ENCODE measurements at regions not wholly inside any gene's neighbourhood (a gene's known extent, or its start where the extent isn't known, plus 50 kb on each side); places are given as distances from the start of the nearest gene placed in this dataset.

DNA sequence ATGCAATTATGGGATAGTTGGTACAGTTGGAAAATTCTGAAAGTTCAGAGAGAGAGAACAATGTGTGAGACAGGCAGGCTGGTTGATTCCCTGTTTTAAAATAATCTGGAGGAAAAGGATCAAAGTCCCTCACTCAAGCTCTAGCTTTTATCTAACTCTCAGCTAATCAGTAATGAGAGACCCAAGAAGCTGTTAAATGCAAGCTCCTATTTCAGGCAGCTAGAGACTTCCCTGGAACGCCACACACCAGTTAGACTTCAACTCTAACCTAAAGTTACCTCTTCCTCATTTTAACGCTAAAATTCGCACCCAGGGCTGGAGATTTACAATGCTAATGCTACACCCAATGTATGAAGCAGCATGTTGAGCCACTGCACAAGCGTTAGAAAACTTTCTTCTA is 243.1 kb downstream of the EN1 start:
- no peaks in the 10 kb centered on the region for H3K36me3 ChIP-seq (ENCODE audit: insufficient read depth, low read length)
- no peak overlapping the region for H2AFZ ChIP-seq (ENCODE audit: low read depth, low read length)
- H3F3A ChIP-seq (ENCODE audit: insufficient read depth, low read length, poor library complexity, severe bottlenecking), result no peaks in the 10 kb centered on the region
- H3K79me2 ChIP-seq (replicated peaks; ENCODE audit: insufficient read depth, low read length), result no peaks in the 10 kb centered on the region
- no peaks in the 10 kb centered on the region for H3K27me3 ChIP-seq (ENCODE audit: insufficient read depth, low read depth, low read length)
- H3K9ac ChIP-seq (ENCODE audit: low read length), result no peak overlapping the region
- no peaks in the 10 kb centered on the region for H4K20me1 ChIP-seq (ENCODE audit: insufficient read depth)
- no peaks in the 10 kb centered on the region for H3K9me2 ChIP-seq (ENCODE audit: insufficient read depth, low read length)
- H3K9me3 ChIP-seq (ENCODE audit: low read length), result no peaks in the 10 kb centered on the region
- no peak overlapping the region for H3K4me3 ChIP-seq (ENCODE audit: low read length)
- H3K4me2 ChIP-seq (ENCODE audit: low read length), result no peak overlapping the region
- no peak overlapping the region for H3K27ac ChIP-seq (ENCODE audit: low read length)
- TF ChIP-seq EP300 (conservative IDR thresholded peaks at IDR 0.05; ENCODE audit: poor library complexity, severe bottlenecking) (no peak), RAD21 (conservative IDR thresholded peaks at IDR 0.05) (no peak), POLR2AphosphoS5 (IDR thresholded peaks at IDR 0.05) (no peak), MXI1 (conservative IDR thresholded peaks at IDR 0.05; ENCODE audit: poor library complexity, severe bottlenecking) (no peak), TAF1 (IDR thresholded peaks at IDR 0.05; ENCODE audit: low read depth) (no peak), EZH2 (IDR thresholded peaks at IDR 0.05; ENCODE audit: borderline replicate concordance, insufficient read depth, low read length, poor library complexity, severe bottlenecking) (no peak), SMC3 (conservative IDR thresholded peaks at IDR 0.05; ENCODE audit: poor library complexity) (no peak)
- TF ChIP-seq, protein P1, sequence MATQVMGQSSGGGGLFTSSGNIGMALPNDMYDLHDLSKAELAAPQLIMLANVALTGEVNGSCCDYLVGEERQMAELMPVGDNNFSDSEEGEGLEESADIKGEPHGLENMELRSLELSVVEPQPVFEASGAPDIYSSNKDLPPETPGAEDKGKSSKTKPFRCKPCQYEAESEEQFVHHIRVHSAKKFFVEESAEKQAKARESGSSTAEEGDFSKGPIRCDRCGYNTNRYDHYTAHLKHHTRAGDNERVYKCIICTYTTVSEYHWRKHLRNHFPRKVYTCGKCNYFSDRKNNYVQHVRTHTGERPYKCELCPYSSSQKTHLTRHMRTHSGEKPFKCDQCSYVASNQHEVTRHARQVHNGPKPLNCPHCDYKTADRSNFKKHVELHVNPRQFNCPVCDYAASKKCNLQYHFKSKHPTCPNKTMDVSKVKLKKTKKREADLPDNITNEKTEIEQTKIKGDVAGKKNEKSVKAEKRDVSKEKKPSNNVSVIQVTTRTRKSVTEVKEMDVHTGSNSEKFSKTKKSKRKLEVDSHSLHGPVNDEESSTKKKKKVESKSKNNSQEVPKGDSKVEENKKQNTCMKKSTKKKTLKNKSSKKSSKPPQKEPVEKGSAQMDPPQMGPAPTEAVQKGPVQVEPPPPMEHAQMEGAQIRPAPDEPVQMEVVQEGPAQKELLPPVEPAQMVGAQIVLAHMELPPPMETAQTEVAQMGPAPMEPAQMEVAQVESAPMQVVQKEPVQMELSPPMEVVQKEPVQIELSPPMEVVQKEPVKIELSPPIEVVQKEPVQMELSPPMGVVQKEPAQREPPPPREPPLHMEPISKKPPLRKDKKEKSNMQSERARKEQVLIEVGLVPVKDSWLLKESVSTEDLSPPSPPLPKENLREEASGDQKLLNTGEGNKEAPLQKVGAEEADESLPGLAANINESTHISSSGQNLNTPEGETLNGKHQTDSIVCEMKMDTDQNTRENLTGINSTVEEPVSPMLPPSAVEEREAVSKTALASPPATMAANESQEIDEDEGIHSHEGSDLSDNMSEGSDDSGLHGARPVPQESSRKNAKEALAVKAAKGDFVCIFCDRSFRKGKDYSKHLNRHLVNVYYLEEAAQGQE (IDR thresholded peaks at IDR 0.05; ENCODE audit: borderline replicate concordance), result no peak
- TF ChIP-seq, protein P2, sequence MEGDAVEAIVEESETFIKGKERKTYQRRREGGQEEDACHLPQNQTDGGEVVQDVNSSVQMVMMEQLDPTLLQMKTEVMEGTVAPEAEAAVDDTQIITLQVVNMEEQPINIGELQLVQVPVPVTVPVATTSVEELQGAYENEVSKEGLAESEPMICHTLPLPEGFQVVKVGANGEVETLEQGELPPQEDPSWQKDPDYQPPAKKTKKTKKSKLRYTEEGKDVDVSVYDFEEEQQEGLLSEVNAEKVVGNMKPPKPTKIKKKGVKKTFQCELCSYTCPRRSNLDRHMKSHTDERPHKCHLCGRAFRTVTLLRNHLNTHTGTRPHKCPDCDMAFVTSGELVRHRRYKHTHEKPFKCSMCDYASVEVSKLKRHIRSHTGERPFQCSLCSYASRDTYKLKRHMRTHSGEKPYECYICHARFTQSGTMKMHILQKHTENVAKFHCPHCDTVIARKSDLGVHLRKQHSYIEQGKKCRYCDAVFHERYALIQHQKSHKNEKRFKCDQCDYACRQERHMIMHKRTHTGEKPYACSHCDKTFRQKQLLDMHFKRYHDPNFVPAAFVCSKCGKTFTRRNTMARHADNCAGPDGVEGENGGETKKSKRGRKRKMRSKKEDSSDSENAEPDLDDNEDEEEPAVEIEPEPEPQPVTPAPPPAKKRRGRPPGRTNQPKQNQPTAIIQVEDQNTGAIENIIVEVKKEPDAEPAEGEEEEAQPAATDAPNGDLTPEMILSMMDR (IDR thresholded peaks at IDR 0.05; ENCODE audit: poor library complexity, severe bottlenecking), result no peak

DNA sequence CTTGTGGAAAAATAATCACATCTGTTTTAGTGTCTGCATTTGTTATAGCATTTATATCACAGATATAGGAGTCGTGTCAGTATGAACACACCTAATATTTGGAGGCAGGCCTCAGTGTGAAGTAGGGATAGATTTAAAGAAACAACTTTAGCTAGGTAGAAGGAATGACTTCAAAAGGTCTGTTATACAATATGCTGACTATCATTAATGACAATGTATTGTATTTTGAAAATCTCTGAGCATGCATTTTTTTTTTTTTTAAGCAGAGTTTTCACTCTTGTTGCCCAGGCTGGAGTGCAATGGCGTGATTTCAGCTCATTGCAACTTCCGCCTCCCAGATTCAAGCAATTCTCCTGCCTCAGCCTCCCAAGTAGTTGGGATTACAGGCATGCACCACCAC is 248.3 kb downstream of the EN1 start:
- no peak overlapping the region for H3K9ac ChIP-seq (ENCODE audit: low read length)
- H3K36me3 ChIP-seq (ENCODE audit: insufficient read depth, low read length), result no peaks in the 10 kb centered on the region
- no peak overlapping the region for H2AFZ ChIP-seq (ENCODE audit: low read depth, low read length)
- H3K9me3 ChIP-seq (ENCODE audit: low read length), result no peaks in the 10 kb centered on the region
- H4K20me1 ChIP-seq (ENCODE audit: insufficient read depth), result no peaks in the 10 kb centered on the region
- H3K27ac ChIP-seq (ENCODE audit: low read length), result no peak overlapping the region
- no peak overlapping the region for H3K4me2 ChIP-seq (ENCODE audit: low read length)
- no peak for TF ChIP-seq POLR2AphosphoS5 (IDR thresholded peaks at IDR 0.05)
- no peaks in the 10 kb centered on the region for H3K79me2 ChIP-seq (replicated peaks; ENCODE audit: insufficient read depth, low read length)
- H3K27me3 ChIP-seq (ENCODE audit: insufficient read depth, low read depth, low read length), result no peaks in the 10 kb centered on the region
- H3F3A ChIP-seq (ENCODE audit: insufficient read depth, low read length, poor library complexity, severe bottlenecking), result no peaks in the 10 kb centered on the region
- H3K4me3 ChIP-seq (ENCODE audit: low read length), result no peak overlapping the region
- no peaks in the 10 kb centered on the region for H3K9me2 ChIP-seq (ENCODE audit: insufficient read depth, low read length)

DNA sequence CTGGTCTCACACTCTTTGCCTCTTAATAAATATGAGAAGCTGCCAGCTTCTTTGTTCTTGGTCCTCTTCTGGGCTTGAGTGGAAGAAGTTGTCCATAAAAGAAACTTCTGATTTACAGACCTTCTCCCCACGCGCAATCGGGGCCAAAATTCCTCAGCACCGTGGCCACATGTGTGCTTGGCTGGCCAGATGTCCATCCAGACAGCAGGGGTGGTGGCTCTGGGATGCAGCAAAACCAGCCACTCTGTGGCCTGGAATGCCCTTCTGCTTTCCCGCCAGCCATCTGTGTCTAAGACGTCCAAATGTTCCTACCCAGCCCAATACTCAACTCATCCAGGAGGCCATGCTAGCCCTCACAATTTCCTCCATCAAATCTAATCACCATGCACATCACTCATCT is 250.8 kb downstream of the EN1 start:
- H3K27ac ChIP-seq (ENCODE audit: low read length), result no peak overlapping the region
- no peaks in the 10 kb centered on the region for H3F3A ChIP-seq (ENCODE audit: insufficient read depth, low read length, poor library complexity, severe bottlenecking)
- no peaks in the 10 kb centered on the region for H3K36me3 ChIP-seq (ENCODE audit: insufficient read depth, low read length)
- no peaks in the 10 kb centered on the region for H4K20me1 ChIP-seq (ENCODE audit: insufficient read depth)
- no peaks in the 10 kb centered on the region for H3K9me3 ChIP-seq (ENCODE audit: low read length)
- H2AFZ ChIP-seq (ENCODE audit: low read depth, low read length), result no peak overlapping the region
- TF ChIP-seq RAD21 (conservative IDR thresholded peaks at IDR 0.05) (no peak), TAF1 (IDR thresholded peaks at IDR 0.05; ENCODE audit: low read depth) (no peak), EP300 (conservative IDR thresholded peaks at IDR 0.05; ENCODE audit: poor library complexity, severe bottlenecking) (no peak), MXI1 (conservative IDR thresholded peaks at IDR 0.05; ENCODE audit: poor library complexity, severe bottlenecking) (no peak), SMC3 (conservative IDR thresholded peaks at IDR 0.05; ENCODE audit: poor library complexity) (no peak), POLR2AphosphoS5 (IDR thresholded peaks at IDR 0.05) (no peak), EZH2 (IDR thresholded peaks at IDR 0.05; ENCODE audit: borderline replicate concordance, insufficient read depth, low read length, poor library complexity, severe bottlenecking) (no peak)
- TF ChIP-seq, protein P1 (IDR thresholded peaks at IDR 0.05; ENCODE audit: borderline replicate concordance), result no peak
- TF ChIP-seq, protein P2 (IDR thresholded peaks at IDR 0.05; ENCODE audit: poor library complexity, severe bottlenecking), result no peak
- H3K27me3 ChIP-seq (ENCODE audit: insufficient read depth, low read depth, low read length), result no peaks in the 10 kb centered on the region
- H3K79me2 ChIP-seq (replicated peaks; ENCODE audit: insufficient read depth, low read length), result no peaks in the 10 kb centered on the region
- no peak overlapping the region for H3K4me2 ChIP-seq (ENCODE audit: low read length)
- no peak overlapping the region for H3K9ac ChIP-seq (ENCODE audit: low read length)
- H3K4me3 ChIP-seq (ENCODE audit: low read length), result no peak overlapping the region
- H3K9me2 ChIP-seq (ENCODE audit: insufficient read depth, low read length), result no peaks in the 10 kb centered on the region
